Adrenal gland (tissue), 9 donors: ENCODE measurements at regions not wholly inside any gene's neighbourhood (a gene's known extent, or its start where the extent isn't known, plus 50 kb on each side); places are given as distances from the start of the nearest gene placed in this dataset.

Experiments used
- DNase-seq, 7 donors: peaks; one replicate each; pipeline ENCODE4 v3.0.0-alpha.2; 2019 to 2020
- H3K27ac ChIP-seq, 5 donors: fragments of 200-600 bp; sonication (generic) in 4 of 5; 1 replicate in 3 of 5; 2 replicates in 2 of 5; pipeline versions ENCODE4 v1.5.1 to v1.8.0; 2016 to 2020; ENCODE audit warnings: mild to moderate bottlenecking in 1 of 5
- H3K27me3 ChIP-seq: fragments of 200-600 bp; 2 replicates; pipeline ENCODE4 v1.8.0; 2021
- H3K36me3 ChIP-seq, 2 donors: fragments of 200-600 bp; replicated peaks in 1 of 2; 1 replicate in 1 of 2; 2 replicates in 1 of 2; pipeline versions ENCODE4 v1.5.1 to v1.8.0; 2018 to 2022
- H3K4me1 ChIP-seq, 2 donors: fragments of 200-600 bp; replicated peaks in 1 of 2; 1 replicate in 1 of 2; 2 replicates in 1 of 2; pipeline versions ENCODE4 v1.5.1 to v1.8.0; 2018 to 2021
- H3K4me3 ChIP-seq, 4 donors: fragments of 200-600 bp; sonication (generic) in 3 of 4; one replicate each; pipeline ENCODE4 v1.5.1; 2016 to 2018
- H3K9me3 ChIP-seq, 3 donors: fragments of 200-600 bp; sonication (generic) in 1 of 3; replicated peaks in 1 of 3; 1 replicate in 2 of 3; 2 replicates in 1 of 3; pipeline versions ENCODE4 v1.5.1 to v1.8.0; 2016 to 2021
- CTCF ChIP-seq, 6 experiments: fragments of 450-650 bp in 4 of 6; fragments of 200-600 bp in 2 of 6; sonication (generic) in 1 of 6; IDR thresholded peaks; 1 replicate in 5 of 6; 2 replicates in 1 of 6; pipeline versions ENCODE4 v1.5.1 to v1.8.0; 2016 to 2021; ENCODE audit warnings: antibody characterized with exemption in 6 of 6, mild to moderate bottlenecking in 2 of 6, moderate library complexity in 1 of 6
- POLR2A ChIP-seq, 2 donors: fragments of 450-650 bp; IDR thresholded peaks; one replicate each; pipeline ENCODE4 v1.6.1; 2017; ENCODE audit warnings: antibody characterized with exemption in 2 of 2, mild to moderate bottlenecking in 2 of 2, moderate library complexity in 1 of 2
- WGBS, 4 donors: extraction: QIAGEN DNeasy Blood & Tissue Kit in 2 of 4; methylation state at CpG; one replicate each; pipeline versions ENCODE4 v1.1.5 to v1.1.7; 2013 to 2017; 5-methylcytosine and 5-hydroxymethylcytosine counted together
- intact Hi-C, 2 donors: fragments of 100-400 bp; cut with DNase I; formaldehyde crosslinking; loops; one replicate each; pipeline versions ENCODE4 v1.14.1 to v1.15.0; 2022 to 2023
- donor health status: healthy with polysubstance abuse.
- donor health status: Bipolar disorder and iron deficiency.
- donor health status: DM: yes; HTN: yes; CAD: no.
- donor health status: DM: no; HTN: no; CAD: no.
- donor health status: DM: no; HTN: no; CAD: no.

DNA sequence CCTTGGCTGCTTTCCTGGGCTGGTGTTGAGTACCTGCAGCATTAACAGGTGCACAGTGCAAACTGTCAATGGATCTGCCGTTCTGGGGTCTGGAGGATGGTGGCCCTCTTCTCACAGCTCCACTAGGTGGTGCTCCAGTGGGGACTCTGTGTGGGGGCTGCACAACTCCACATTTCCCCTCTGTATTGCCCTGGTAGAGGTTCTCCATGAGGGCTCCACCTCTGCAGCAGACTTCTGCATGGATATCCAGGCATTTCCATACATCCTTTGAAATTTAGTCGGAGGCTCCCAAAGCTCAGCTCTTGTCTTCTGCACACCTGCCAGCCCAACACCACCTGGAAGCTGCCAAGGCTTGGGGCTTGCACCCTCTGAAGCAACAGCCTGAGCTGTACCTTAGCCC lies 198.6 kb downstream of the GXYLT1 start:
- Histone ChIP-seq H3K9me3 (no peaks in the 10 kb centered on the region), H3K27ac (no peak overlapping the region), H3K4me3 (no peak overlapping the region), H3K27me3 (no peaks in the 10 kb centered on the region), H3K36me3 (no peaks in the 10 kb centered on the region), H3K4me1 (no peaks in the 10 kb centered on the region)
- intact Hi-C loops: no loop called here
- 81 to 98% (median 89%) methylated on average over 2 of the region's 2 CpGs for WGBS, 4 donors
- no peak for DNase-seq
- TF ChIP-seq CTCF (IDR thresholded peaks at IDR 0.05) (no peak), POLR2A (IDR thresholded peaks at IDR 0.05) (no peak)

DNA sequence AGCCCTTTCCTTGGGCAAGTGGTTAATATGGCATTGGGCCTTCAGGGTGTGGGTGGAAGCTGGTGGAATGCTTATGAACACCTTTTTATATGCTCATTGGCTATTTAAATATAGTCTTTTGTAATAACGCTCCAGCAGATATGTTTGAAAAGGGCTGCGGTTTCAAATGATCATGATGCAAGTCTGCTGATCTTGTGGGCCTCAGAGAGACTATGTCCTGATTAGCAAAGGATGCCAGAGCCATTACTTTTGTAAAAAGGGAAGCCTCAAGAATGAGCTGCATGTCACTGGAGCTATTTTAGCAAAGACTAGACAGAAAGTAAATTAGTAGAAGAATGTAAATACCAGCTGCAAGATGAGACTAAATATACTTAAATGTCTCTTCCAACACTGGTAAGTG lies 200.5 kb downstream of the GXYLT1 start:
- Histone ChIP-seq H3K27me3 (no peaks in the 10 kb centered on the region), H3K4me3 (no peak overlapping the region), H3K4me1 (no peaks in the 10 kb centered on the region), H3K9me3 (no peaks in the 10 kb centered on the region), H3K27ac (no peak overlapping the region), H3K36me3 (no peaks in the 10 kb centered on the region)
- DNase-seq: no peak
- 86 to 93% (median 88%) methylated on average over 2 of the region's 2 CpGs for WGBS, 4 donors
- intact Hi-C loops: no loop called here
- no peak for TF ChIP-seq POLR2A (IDR thresholded peaks at IDR 0.05)
- no peak for TF ChIP-seq CTCF (IDR thresholded peaks at IDR 0.05)

GRCh38 chr12:41943671-41944070 lies 201.0 kb downstream of the GXYLT1 start:
- Histone ChIP-seq H3K4me3 (no peak overlapping the region), H3K36me3 (no peaks in the 10 kb centered on the region)

DNA sequence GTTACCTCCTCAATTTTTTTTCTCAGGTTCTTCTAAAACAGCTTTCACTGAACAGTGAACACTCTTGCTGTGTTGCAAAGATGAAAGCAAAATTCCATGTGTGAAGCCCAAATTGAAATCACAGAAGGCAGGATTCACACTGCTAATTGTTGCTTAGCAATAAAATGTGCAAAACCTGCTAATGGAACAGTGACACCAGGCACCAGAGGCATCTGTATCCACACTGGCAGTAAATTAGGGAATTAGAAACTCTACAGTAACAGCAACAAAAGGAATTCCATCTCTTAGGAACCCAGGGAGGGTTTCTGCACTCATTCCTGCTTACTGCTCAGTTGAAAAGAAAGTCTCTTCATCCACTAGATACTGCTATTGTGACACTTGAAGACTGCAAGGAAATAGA lies 202.3 kb downstream of the GXYLT1 start:
- TF ChIP-seq POLR2A (IDR thresholded peaks at IDR 0.05) (no peak), CTCF (IDR thresholded peaks at IDR 0.05) (no peak)
- DNase-seq: no peak
- Histone ChIP-seq H3K27me3 (no peaks in the 10 kb centered on the region), H3K9me3 (no peaks in the 10 kb centered on the region), H3K36me3 (no peaks in the 10 kb centered on the region), H3K27ac (no peak overlapping the region), H3K4me1 (no peaks in the 10 kb centered on the region), H3K4me3 (no peak overlapping the region)
- intact Hi-C loops: no loop called here

More at GRCh38 chr12:41943671-41944070, 201.0 kb downstream of the GXYLT1 start:
- intact Hi-C loops: no loop called here
- no peaks in the 10 kb centered on the region for H3K9me3 ChIP-seq
- no peak for DNase-seq
- no peak overlapping the region for H3K27ac ChIP-seq
- H3K27me3 ChIP-seq: no peaks in the 10 kb centered on the region
- no peak for TF ChIP-seq POLR2A (IDR thresholded peaks at IDR 0.05)
- H3K4me1 ChIP-seq: no peaks in the 10 kb centered on the region

GRCh38 chr12:41941079-41941478 lies 203.6 kb downstream of the GXYLT1 start:
- Histone ChIP-seq H3K36me3 (no peaks in the 10 kb centered on the region), H3K4me3 (no peak overlapping the region), H3K9me3 (no peaks in the 10 kb centered on the region), H3K4me1 (no peaks in the 10 kb centered on the region), H3K27ac (no peak overlapping the region), H3K27me3 (no peaks in the 10 kb centered on the region)
- intact Hi-C loops: no loop called here
- 87 to 94% (median 89%) methylated on average over 2 of the region's 2 CpGs for WGBS, 4 donors
- no peak for DNase-seq
- no peak for TF ChIP-seq POLR2A (IDR thresholded peaks at IDR 0.05)
- no peak for TF ChIP-seq CTCF (IDR thresholded peaks at IDR 0.05)
